ENCODE measurements at regions not wholly inside any gene's neighbourhood (a gene's known extent, or its start where the extent isn't known, plus 50 kb on each side); places are given as distances from the start of the nearest gene placed in this dataset.
"Not testable (repeated sequence)": the region's sequence is repeated elsewhere in the genome, so short reads cannot be mapped to it uniquely, and the experiment has no call there.

- intact Hi-C loops (cut with DNase I): no loop called here
- no peak for DNase-seq
Observed at GRCh38 chr9:105083256-105083655, 155.3 kb upstream of the ABCA1 start.

- intact Hi-C loops (cut with DNase I): no loop called here
- DNase-seq: no peak
Observed at GRCh38 chr9:105087910-105088898, 156.2 kb upstream of the SLC44A1 start.

GRCh38 chr9:105089874-105090273 lies 154.6 kb upstream of the SLC44A1 start:
- intact Hi-C loops (cut with DNase I): no loop called here
- DNase-seq: no peak

- intact Hi-C loops (cut with DNase I): no loop called here
- no peak for DNase-seq
Observed at GRCh38 chr9:105091004-105091640, 153.3 kb upstream of the SLC44A1 start.

- no peak for DNase-seq
- intact Hi-C loops (cut with DNase I): no loop called here
Observed at GRCh38 chr9:105093685-105094084, 150.8 kb upstream of the SLC44A1 start.

- DNase-seq: no peak
- intact Hi-C loops (cut with DNase I): no loop called here
Observed at GRCh38 chr9:105098370-105098769, 146.1 kb upstream of the SLC44A1 start.

- intact Hi-C loops (cut with DNase I): no loop called here
- no peak for DNase-seq
Observed at GRCh38 chr9:105103776-105104175, 140.7 kb upstream of the SLC44A1 start.

- DNase-seq: no peak
- intact Hi-C loops (cut with DNase I): no loop called here
Observed at GRCh38 chr9:105114318-105114717, 130.1 kb upstream of the SLC44A1 start.

- peak in 26 of 42 donors; percentile 7 to 57 (median 18) for DNase-seq
- intact Hi-C loops (cut with DNase I): no loop called here
Observed at GRCh38 chr9:105114964-105115728, 129.3 kb upstream of the SLC44A1 start.

GRCh38 chr9:105116052-105116868 lies 128.2 kb upstream of the SLC44A1 start:
- intact Hi-C loops (cut with DNase I): no loop called here
- no peak for DNase-seq

- DNase-seq: peak in 10 of 42 donors; percentile 5 to 45 (median 13)
- intact Hi-C loops (cut with DNase I): no loop called here
Observed at GRCh38 chr9:105117234-105117633, 127.2 kb upstream of the SLC44A1 start.

- DNase-seq: peak in 2 of 42 donors; percentile 6 to 42
- intact Hi-C loops (cut with DNase I): no loop called here
Observed at GRCh38 chr9:105118636-105119035, 125.8 kb upstream of the SLC44A1 start.

- DNase-seq: peak in 35 of 42 donors; percentile 14 to 79 (median 48)
Observed at GRCh38 chr9:105119156-105119555, 125.3 kb upstream of the SLC44A1 start.

GRCh38 chr9:105121861-105122430 lies 122.5 kb upstream of the SLC44A1 start:
- DNase-seq: no peak
- intact Hi-C loops (cut with DNase I): no loop called here

More at GRCh38 chr9:105119156-105119555, 125.3 kb upstream of the SLC44A1 start:
- intact Hi-C loops (cut with DNase I): no loop called here

- DNase-seq; intact Hi-C loops (cut with DNase I): not testable (repeated sequence)
Observed at GRCh38 chr9:105124598-105124997, 119.9 kb upstream of the SLC44A1 start.

- intact Hi-C loops (cut with DNase I): no loop called here
- no peak for DNase-seq
Observed at GRCh38 chr9:105126226-105126625, 118.2 kb upstream of the SLC44A1 start.

GRCh38 chr9:105127863-105128220 lies 116.6 kb upstream of the SLC44A1 start:
- intact Hi-C loops (cut with DNase I): no loop called here
- DNase-seq: no peak

GRCh38 chr9:105128908-105129600 lies 115.4 kb upstream of the SLC44A1 start:
- DNase-seq: no peak
- intact Hi-C loops (cut with DNase I): no loop called here
